ENCODE measurements at regions not wholly inside any gene's neighbourhood (a gene's known extent, or its start where the extent isn't known, plus 50 kb on each side); places are given as distances from the start of the nearest gene placed in this dataset.

- no peak for DNase-seq (ENCODE audit: low spot score)
Measured at GRCh38 chr1:209326076-209326475, 257.4 kb upstream of the CAMK1G start.

GRCh38 chr1:209326831-209327230, 256.7 kb upstream of the CAMK1G start:
- no peak for DNase-seq (ENCODE audit: low spot score)

GRCh38 chr1:209328196-209328595, 255.3 kb upstream of the CAMK1G start:
- DNase-seq (ENCODE audit: low spot score) = no peak

- DNase-seq (ENCODE audit: low spot score) = peak; percentile 43
Measured at GRCh38 chr1:209335178-209335577, 248.3 kb upstream of the CAMK1G start.

- DNase-seq (ENCODE audit: low spot score) = no peak
Measured at GRCh38 chr1:209341146-209341545, 242.4 kb upstream of the CAMK1G start.

GRCh38 chr1:209341673-209342420, 241.7 kb upstream of the CAMK1G start:
- DNase-seq (ENCODE audit: low spot score) = no peak

- no peak for DNase-seq (ENCODE audit: low spot score)
Measured at GRCh38 chr1:209342441-209343175, 240.9 kb upstream of the CAMK1G start.

GRCh38 chr1:209343511-209343910, 240.0 kb upstream of the CAMK1G start:
- DNase-seq (ENCODE audit: low spot score) = no peak

GRCh38 chr1:209344156-209344555, 239.4 kb upstream of the CAMK1G start:
- no peak for DNase-seq (ENCODE audit: low spot score)

- no peak for DNase-seq (ENCODE audit: low spot score)
Measured at GRCh38 chr1:209349363-209350308, 233.9 kb upstream of the CAMK1G start.

- DNase-seq (ENCODE audit: low spot score) = no peak
Measured at GRCh38 chr1:209353053-209353452, 230.5 kb upstream of the CAMK1G start.

GRCh38 chr1:209354111-209354839, 229.2 kb upstream of the CAMK1G start:
- peak; percentile 93 for DNase-seq (ENCODE audit: low spot score)

GRCh38 chr1:209354840-209355165, 228.7 kb upstream of the CAMK1G start:
- no peak for DNase-seq (ENCODE audit: low spot score)

- no peak for DNase-seq (ENCODE audit: low spot score)
Measured at GRCh38 chr1:209355415-209355814, 228.1 kb upstream of the CAMK1G start.

- DNase-seq (ENCODE audit: low spot score) = no peak
Measured at GRCh38 chr1:209356976-209357377, 226.5 kb upstream of the CAMK1G start.

- peak; percentile 80 for DNase-seq (ENCODE audit: low spot score)
Measured at GRCh38 chr1:209363112-209363511, 220.4 kb upstream of the CAMK1G start.

GRCh38 chr1:209364716-209365115, 218.8 kb upstream of the CAMK1G start:
- DNase-seq (ENCODE audit: low spot score) = peak; percentile 41

- no peak for DNase-seq (ENCODE audit: low spot score)
Measured at GRCh38 chr1:209367061-209367772, 216.3 kb upstream of the CAMK1G start.

- DNase-seq (ENCODE audit: low spot score) = no peak
Measured at GRCh38 chr1:209368864-209369598, 214.5 kb upstream of the CAMK1G start.

Data from HT-29 (cell line).